SK-N-MC (cell line): ENCODE measurements at regions not wholly inside any gene's neighbourhood (a gene's known extent, or its start where the extent isn't known, plus 50 kb on each side); places are given as distances from the start of the nearest gene placed in this dataset.

Source experiments
- DNase-seq: peaks from one replicate; pipeline ENCODE4 v3.0.0-alpha.2; 2011; ENCODE audit warnings: low read depth, low spot score
- H3K27ac ChIP-seq: fragments of 200-600 bp; sonication (generic); 2 replicates; pipeline ENCODE4 v1.5.1; 2016; ENCODE audit warnings: mixed run types
- H3K36me3 ChIP-seq: fragments of 200-600 bp; sonication (generic); 2 replicates; pipeline ENCODE4 v1.6.1; 2017; ENCODE audit warnings: antibody characterized with exemption, low read length, mixed read lengths; ENCODE audit not compliant: insufficient read depth
- H3K4me3 ChIP-seq: fragments of 200-600 bp; sonication (generic); 2 replicates; pipeline ENCODE4 v1.5.1; 2016
- H3K9ac ChIP-seq: fragments of 200-600 bp; sonication (generic); 2 replicates; pipeline ENCODE4 v1.8.0; 2017; ENCODE audit warnings: mixed run types, mixed read lengths; ENCODE audit not compliant: insufficient read length
- H3K9me3 ChIP-seq: fragments of 200-600 bp; sonication (generic); 2 replicates; pipeline ENCODE4 v1.6.1; 2017; ENCODE audit warnings: low read depth, mild to moderate bottlenecking, antibody characterized with exemption, low read length, moderate library complexity, mixed read lengths
- EZH2 ChIP-seq: fragments of 200-600 bp; sonication (generic); IDR thresholded peaks from one replicate; pipeline ENCODE4 v1.6.1; 2017; ENCODE audit warnings: antibody characterized with exemption
- FOXP2 ChIP-seq: optimal IDR thresholded peaks from 2 replicates; pipeline ENCODE3; 2011; ENCODE audit warnings: mild to moderate bottlenecking, moderate library complexity; ENCODE audit not compliant: insufficient read depth; ENCODE audit errors: extremely low read length, control extremely low read depth
- POLR2AphosphoS5 ChIP-seq: IDR thresholded peaks from 2 replicates; pipeline ENCODE4 v1.6.1; 2012; ENCODE audit warnings: mild to moderate bottlenecking, low read depth, low read length, borderline replicate concordance

GRCh38 chr18:30352551-30353168 lies 689.9 kb downstream of the DSC3 start:
- TF ChIP-seq EZH2 (no peak), FOXP2 (no peak)
- DNase-seq: no peak
- no peak overlapping the region for H3K9ac ChIP-seq

DNA sequence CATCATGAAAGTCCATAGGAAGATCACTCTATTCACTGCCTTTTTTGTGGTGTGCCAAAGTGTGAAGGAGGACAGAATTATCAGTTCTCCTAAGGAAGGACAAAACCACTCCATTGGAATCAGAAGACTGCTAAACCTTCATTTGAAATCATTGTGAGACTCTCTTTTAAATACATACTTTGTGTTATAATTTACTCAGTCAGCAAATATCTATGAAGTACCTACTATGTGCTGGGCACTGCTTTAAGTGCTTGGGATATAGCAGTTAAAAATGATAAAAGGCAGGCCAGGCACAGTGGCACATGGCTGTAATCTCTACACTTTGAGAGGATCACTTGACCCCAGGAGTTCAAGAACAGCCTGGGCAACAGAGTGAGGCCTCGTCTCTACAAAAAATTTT lies 692.3 kb downstream of the DSC3 start:
- H3K4me3 ChIP-seq: no peak overlapping the region
- no peak overlapping the region for H3K9ac ChIP-seq
- H3K36me3 ChIP-seq: no peaks in the 10 kb centered on the region
- H3K27ac ChIP-seq: no peak overlapping the region
- TF ChIP-seq POLR2AphosphoS5: no peak
- TF ChIP-seq EZH2: no peak
- no peak for TF ChIP-seq FOXP2
- H3K9me3 ChIP-seq: no peaks in the 10 kb centered on the region
- DNase-seq: no peak

More at GRCh38 chr18:30352551-30353168, 689.9 kb downstream of the DSC3 start:
- Histone ChIP-seq H3K36me3 (no peaks in the 10 kb centered on the region), H3K4me3 (no peak overlapping the region), H3K27ac (no peak overlapping the region), H3K9me3 (no peaks in the 10 kb centered on the region)

DNA sequence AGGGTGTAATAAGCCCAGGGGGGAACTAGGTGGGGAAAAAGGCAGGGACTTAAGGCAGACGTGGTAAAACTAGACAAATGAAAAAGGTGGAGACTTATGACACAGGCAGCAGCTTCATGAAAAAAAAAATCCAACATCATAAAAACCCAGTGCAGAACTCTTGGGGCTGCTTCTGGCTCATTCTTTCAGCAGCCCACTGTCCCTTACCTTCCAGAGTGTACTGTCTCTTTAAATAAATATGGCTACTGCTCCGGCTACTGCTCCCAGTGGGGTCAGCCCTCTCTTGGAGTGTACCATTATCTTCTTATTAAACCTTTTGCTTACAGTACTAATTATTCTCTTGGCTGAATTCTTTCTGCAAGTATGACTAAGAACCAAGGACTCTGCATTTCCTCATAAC lies 699.5 kb downstream of the DSC3 start:
- Histone ChIP-seq H3K9me3 (no peaks in the 10 kb centered on the region), H3K9ac (no peak overlapping the region), H3K36me3 (no peaks in the 10 kb centered on the region), H3K27ac (no peak overlapping the region), H3K4me3 (no peak overlapping the region)
- TF ChIP-seq FOXP2 (no peak), POLR2AphosphoS5 (no peak), EZH2 (no peak)
- no peak for DNase-seq

GRCh38 chr18:30342675-30343074 lies 699.9 kb downstream of the DSC3 start:
- Histone ChIP-seq H3K36me3 (no peaks in the 10 kb centered on the region), H3K27ac (no peak overlapping the region), H3K9me3 (no peaks in the 10 kb centered on the region), H3K4me3 (no peak overlapping the region), H3K9ac (no peak overlapping the region)
- no peak for TF ChIP-seq POLR2AphosphoS5
- TF ChIP-seq FOXP2: no peak
- TF ChIP-seq EZH2: no peak
- DNase-seq: no peak

DNA sequence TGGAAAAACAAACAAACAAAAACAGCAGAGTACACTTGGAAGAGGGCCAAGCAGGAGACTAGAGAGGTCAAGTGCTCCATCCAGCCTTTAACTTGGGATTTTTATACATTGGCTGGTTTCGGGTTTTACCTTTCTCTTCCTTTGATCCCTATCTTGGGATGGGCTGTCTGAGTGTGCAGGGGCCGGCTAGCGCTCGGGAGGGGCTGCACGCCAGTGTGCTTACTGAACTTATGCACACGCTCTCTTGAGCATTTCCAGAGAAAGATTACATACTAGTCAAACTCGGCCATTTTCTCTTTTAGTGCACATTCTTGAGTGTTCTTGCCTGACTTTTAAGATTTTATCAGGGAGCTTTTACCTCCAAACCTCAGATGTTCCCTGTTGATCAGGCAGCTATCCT lies 707.8 kb downstream of the DSC3 start:
- Histone ChIP-seq H3K36me3 (no peaks in the 10 kb centered on the region), H3K27ac (no peak overlapping the region), H3K9me3 (no peaks in the 10 kb centered on the region), H3K4me3 (no peak overlapping the region), H3K9ac (no peak overlapping the region)
- DNase-seq: no peak
- TF ChIP-seq POLR2AphosphoS5: no peak
- TF ChIP-seq FOXP2: no peak
- no peak for TF ChIP-seq EZH2

GRCh38 chr18:30333310-30333709 lies 709.2 kb downstream of the DSC3 start:
- no peaks in the 10 kb centered on the region for H3K9me3 ChIP-seq

DNA sequence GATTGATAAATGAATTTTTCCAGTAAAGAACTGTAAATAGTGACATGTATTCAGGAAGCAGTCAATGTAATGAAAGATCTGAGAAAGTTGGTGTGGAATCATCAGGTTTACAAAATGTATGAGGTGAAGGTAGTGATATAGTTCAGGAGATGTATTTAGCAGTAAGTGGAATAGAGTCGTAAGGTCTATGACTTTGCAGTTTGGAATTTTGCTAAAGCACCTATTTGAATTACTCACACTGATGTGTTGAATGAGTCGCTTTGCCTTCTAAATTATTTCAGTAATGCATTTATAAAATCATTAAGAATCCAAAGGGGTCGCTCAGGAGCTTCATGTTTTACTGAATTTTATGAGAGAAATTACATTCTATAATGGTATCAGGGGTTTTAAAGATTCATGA lies 713.7 kb downstream of the DSC3 start:
- DNase-seq: no peak
- H3K36me3 ChIP-seq: no peaks in the 10 kb centered on the region
- no peaks in the 10 kb centered on the region for H3K9me3 ChIP-seq
- TF ChIP-seq EZH2 (no peak), POLR2AphosphoS5 (no peak), FOXP2 (no peak)
- H3K4me3 ChIP-seq: no peak overlapping the region
- H3K9ac ChIP-seq: no peak overlapping the region
- no peak overlapping the region for H3K27ac ChIP-seq

More at GRCh38 chr18:30333310-30333709, 709.2 kb downstream of the DSC3 start:
- Histone ChIP-seq H3K9ac (no peak overlapping the region), H3K27ac (no peak overlapping the region), H3K4me3 (no peak overlapping the region), H3K36me3 (no peaks in the 10 kb centered on the region)
- no peak for DNase-seq
- no peak for TF ChIP-seq FOXP2

DNA sequence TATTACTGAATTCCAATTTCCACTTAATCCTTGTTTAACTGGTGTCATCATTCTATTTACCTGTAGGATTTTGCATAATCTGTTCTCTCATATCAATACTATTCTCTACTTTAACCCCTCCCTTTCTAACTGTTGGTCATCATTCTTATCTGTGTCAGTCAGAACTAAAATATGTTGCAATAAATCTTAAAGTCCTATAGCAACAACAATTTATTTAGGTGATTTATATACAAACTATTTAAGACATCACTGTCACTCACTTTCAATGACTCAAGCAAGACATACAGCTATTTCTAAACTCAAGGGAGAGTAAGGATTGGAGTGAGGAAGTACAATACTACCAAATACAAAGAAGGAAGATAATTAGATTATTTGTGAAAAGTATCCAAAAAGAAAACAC lies 740.4 kb downstream of the DSC3 start:
- no peak for DNase-seq
- TF ChIP-seq EZH2 (no peak), POLR2AphosphoS5 (no peak), FOXP2 (no peak)
- H3K4me3 ChIP-seq: no peak overlapping the region
- H3K27ac ChIP-seq: no peak overlapping the region
- H3K36me3 ChIP-seq: no peaks in the 10 kb centered on the region
- no peak overlapping the region for H3K9ac ChIP-seq
- H3K9me3 ChIP-seq: no peaks in the 10 kb centered on the region

DNA sequence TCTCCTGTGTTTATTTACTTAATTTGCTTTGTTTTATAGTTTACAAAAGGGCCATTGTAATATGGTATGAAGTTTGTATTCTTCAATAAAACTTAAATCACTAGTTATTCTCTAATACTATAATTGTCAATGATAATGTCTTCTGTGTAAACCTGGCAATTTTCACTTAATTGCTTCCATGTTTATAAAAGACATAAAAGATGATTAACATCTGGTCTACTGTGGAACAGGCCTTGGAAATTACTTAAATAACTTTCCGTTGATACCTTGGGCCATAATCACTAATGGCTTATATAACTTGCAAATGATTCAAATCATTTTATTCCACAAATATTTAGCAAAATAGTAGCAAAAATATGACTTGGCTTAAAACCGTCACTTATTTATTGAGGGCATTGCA lies 743.8 kb downstream of the DSC3 start:
- Histone ChIP-seq H3K9ac (no peak overlapping the region), H3K27ac (no peak overlapping the region), H3K4me3 (no peak overlapping the region), H3K9me3 (no peaks in the 10 kb centered on the region), H3K36me3 (no peaks in the 10 kb centered on the region)
- DNase-seq: no peak
- no peak for TF ChIP-seq EZH2
- TF ChIP-seq POLR2AphosphoS5: no peak
- TF ChIP-seq FOXP2: no peak
